ENCODE measurements at regions not wholly inside any gene's neighbourhood (a gene's known extent, or its start where the extent isn't known, plus 50 kb on each side); places are given as distances from the start of the nearest gene placed in this dataset.
"Not testable (repeated sequence)": the region's sequence is repeated elsewhere in the genome, so short reads cannot be mapped to it uniquely, and the experiment has no call there.

- intact Hi-C loops (cut with DNase I): no loop called here
- DNase-seq (ENCODE audit: low spot score): no peak
Observed at GRCh38 chr1:166479052-166479631, 312.3 kb upstream of the FAM78B start.

GRCh38 chr1:166484471-166484870, 317.7 kb upstream of the FAM78B start:
- no peak for DNase-seq (ENCODE audit: low spot score)
- intact Hi-C loops (cut with DNase I): loop anchor here (10.0 kb wide), 2 partner anchors 550 to 560 kb away; no protein-coding TSS in a partner anchor

GRCh38 chr1:166484871-166485270, 318.1 kb upstream of the FAM78B start:
- intact Hi-C loops (cut with DNase I): loop anchor here (10.0 kb wide), 2 partner anchors 550 to 560 kb away; no protein-coding TSS in a partner anchor
- DNase-seq (ENCODE audit: low spot score): no peak

- intact Hi-C loops (cut with DNase I): loop anchor here (10.0 kb wide), 2 partner anchors 551 to 561 kb away; no protein-coding TSS in a partner anchor
- DNase-seq (ENCODE audit: low spot score): no peak
Observed at GRCh38 chr1:166485620-166486019, 318.8 kb upstream of the FAM78B start.

- intact Hi-C loops (cut with DNase I): loop anchor here (10.0 kb wide), 2 partner anchors 554 to 564 kb away; no protein-coding TSS in a partner anchor
- DNase-seq (ENCODE audit: low spot score): no peak
Observed at GRCh38 chr1:166488327-166488726, 321.5 kb upstream of the FAM78B start.

- no peak for DNase-seq (ENCODE audit: low spot score)
- intact Hi-C loops (cut with DNase I): loop anchor here (10.0 kb wide), 2 partner anchors 555 to 565 kb away; no protein-coding TSS in a partner anchor
Observed at GRCh38 chr1:166489356-166489669, 322.5 kb upstream of the FAM78B start.

- DNase-seq (ENCODE audit: low spot score): no peak
- intact Hi-C loops (cut with DNase I): loop anchor here (10.0 kb wide), 2 partner anchors 555 to 565 kb away; no protein-coding TSS in a partner anchor
Observed at GRCh38 chr1:166489670-166490436, 323.1 kb upstream of the FAM78B start.

GRCh38 chr1:166490437-166490991, 323.7 kb upstream of the FAM78B start:
- no peak for DNase-seq (ENCODE audit: low spot score)
- intact Hi-C loops (cut with DNase I): no loop called here

- intact Hi-C loops (cut with DNase I): not testable (repeated sequence)
Observed at GRCh38 chr1:166493765-166494164, 327.0 kb upstream of the FAM78B start.

GRCh38 chr1:166507347-166507746, 331.9 kb upstream of the POGK start:
- DNase-seq (ENCODE audit: low spot score): no peak
- intact Hi-C loops (cut with DNase I): no loop called here

More at GRCh38 chr1:166493765-166494164, 327.0 kb upstream of the FAM78B start:
- not testable (repeated sequence) for DNase-seq (ENCODE audit: low spot score)

GRCh38 chr1:166511761-166512160, 327.5 kb upstream of the POGK start:
- intact Hi-C loops (cut with DNase I): no loop called here
- no peak for DNase-seq (ENCODE audit: low spot score)

- no peak for DNase-seq (ENCODE audit: low spot score)
- intact Hi-C loops (cut with DNase I): no loop called here
Observed at GRCh38 chr1:166514067-166514466, 325.2 kb upstream of the POGK start.

- no peak for DNase-seq (ENCODE audit: low spot score)
- intact Hi-C loops (cut with DNase I): no loop called here
Observed at GRCh38 chr1:166527752-166528151, 311.5 kb upstream of the POGK start.

GRCh38 chr1:166538646-166539045, 300.6 kb upstream of the POGK start:
- intact Hi-C loops (cut with DNase I): no loop called here

GRCh38 chr1:166544036-166544435, 295.2 kb upstream of the POGK start:
- no peak for DNase-seq (ENCODE audit: low spot score)
- intact Hi-C loops (cut with DNase I): no loop called here

More at GRCh38 chr1:166538646-166539045, 300.6 kb upstream of the POGK start:
- no peak for DNase-seq (ENCODE audit: low spot score)

GRCh38 chr1:166544561-166544960, 294.7 kb upstream of the POGK start:
- no peak for DNase-seq (ENCODE audit: low spot score)

GRCh38 chr1:166552706-166553105, 286.6 kb upstream of the POGK start:
- intact Hi-C loops (cut with DNase I): no loop called here

More at GRCh38 chr1:166544561-166544960, 294.7 kb upstream of the POGK start:
- intact Hi-C loops (cut with DNase I): no loop called here

GRCh38 chr1:166570954-166571353, 268.3 kb upstream of the POGK start:
- intact Hi-C loops (cut with DNase I): no loop called here
- DNase-seq (ENCODE audit: low spot score): no peak

More at GRCh38 chr1:166552706-166553105, 286.6 kb upstream of the POGK start:
- no peak for DNase-seq (ENCODE audit: low spot score)

GRCh38 chr1:166573199-166573598, 266.1 kb upstream of the POGK start:
- intact Hi-C loops (cut with DNase I): no loop called here
- DNase-seq (ENCODE audit: low spot score): no peak
